HG02885 (cell line): ENCODE measurements at regions not wholly inside any gene's neighbourhood (a gene's known extent, or its start where the extent isn't known, plus 50 kb on each side); places are given as distances from the start of the nearest gene placed in this dataset.
A peak's percentile ranks its signal among the peaks of the same experiment; 100 is the strongest.
"Not testable (repeated sequence)": the region's sequence is repeated elsewhere in the genome, so short reads cannot be mapped to it uniquely, and the experiment has no call there.

Experiments
- ATAC-seq: cut with Tn5 transposase; IDR thresholded peaks from one replicate; pipeline ENCODE4 v1.9.1; 2021; ENCODE audit warnings: mild to moderate bottlenecking; ENCODE audit not compliant: unreplicated experiment, poor library complexity

DNA sequence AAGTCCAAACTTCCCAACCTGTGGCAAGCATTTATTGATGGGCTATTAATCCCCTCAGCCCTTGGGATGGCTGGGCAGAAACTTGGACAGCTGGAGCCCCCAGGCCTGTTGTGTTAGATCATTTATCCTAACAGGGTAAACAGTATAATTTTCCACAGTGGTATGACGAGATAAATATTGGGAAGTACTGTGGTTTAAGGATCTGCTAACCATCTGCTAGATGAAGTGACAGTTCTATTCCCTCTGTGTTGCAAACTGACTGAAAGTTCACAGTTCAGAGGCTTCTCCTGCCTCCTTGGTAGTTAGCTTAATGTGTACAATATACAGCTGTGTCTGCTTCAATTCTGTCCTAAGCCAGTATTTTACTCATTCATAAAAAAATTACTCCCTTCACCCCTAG is 127.5 kb upstream of the CHODL start:
- no peak for ATAC-seq

GRCh38 chr21:18114810-18115209 is 129.8 kb upstream of the CHODL start:
- ATAC-seq: no peak

GRCh38 chr21:18104802-18105201 is 139.8 kb upstream of the CHODL start:
- ATAC-seq: no peak

GRCh38 chr21:18096413-18096812 is 148.2 kb upstream of the CHODL start:
- not testable (repeated sequence) for ATAC-seq

DNA sequence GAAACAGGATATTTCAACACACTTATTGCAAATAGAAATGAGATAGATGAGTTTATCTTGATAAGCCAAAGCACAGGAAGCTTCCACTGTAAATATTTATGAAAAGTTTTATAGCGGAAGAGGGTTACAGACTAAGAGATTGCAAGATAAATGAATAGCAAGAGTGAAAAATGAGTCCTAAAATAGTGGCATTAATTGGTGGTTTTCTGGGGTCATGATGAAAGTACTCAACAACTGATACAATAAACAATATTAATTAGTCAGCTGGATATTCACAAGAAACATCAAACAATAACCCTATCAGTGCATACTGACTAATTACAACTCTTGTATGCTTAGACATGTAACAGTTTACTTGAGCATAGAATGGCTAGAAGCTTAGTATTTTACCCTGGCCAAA is 154.8 kb upstream of the CHODL start:
- no peak for ATAC-seq

- ATAC-seq: no peak
Observed at GRCh38 chr21:18070392-18070791, 174.2 kb upstream of the CHODL start.

GRCh38 chr21:18069875-18070274 is 174.8 kb upstream of the CHODL start:
- ATAC-seq: no peak

DNA sequence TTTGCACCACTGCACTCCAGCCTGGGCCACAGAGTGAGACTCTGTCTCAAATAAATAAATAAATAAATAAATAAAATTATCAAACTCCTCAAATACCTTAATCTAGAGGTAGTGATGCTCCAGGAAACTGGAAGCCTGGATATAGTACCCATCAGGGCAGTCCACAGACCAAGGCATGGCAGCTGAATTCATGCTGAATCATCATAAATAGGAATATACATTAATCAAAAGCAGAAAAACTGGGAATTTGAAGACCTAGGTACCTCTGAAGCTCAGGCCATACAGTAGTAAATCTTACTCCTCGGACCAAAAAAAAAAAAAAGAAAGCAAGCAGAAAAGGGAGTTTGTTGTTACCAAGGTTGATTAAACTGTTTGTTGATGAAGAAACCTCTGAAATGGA is 184.2 kb upstream of the CHODL start:
- no peak for ATAC-seq

DNA sequence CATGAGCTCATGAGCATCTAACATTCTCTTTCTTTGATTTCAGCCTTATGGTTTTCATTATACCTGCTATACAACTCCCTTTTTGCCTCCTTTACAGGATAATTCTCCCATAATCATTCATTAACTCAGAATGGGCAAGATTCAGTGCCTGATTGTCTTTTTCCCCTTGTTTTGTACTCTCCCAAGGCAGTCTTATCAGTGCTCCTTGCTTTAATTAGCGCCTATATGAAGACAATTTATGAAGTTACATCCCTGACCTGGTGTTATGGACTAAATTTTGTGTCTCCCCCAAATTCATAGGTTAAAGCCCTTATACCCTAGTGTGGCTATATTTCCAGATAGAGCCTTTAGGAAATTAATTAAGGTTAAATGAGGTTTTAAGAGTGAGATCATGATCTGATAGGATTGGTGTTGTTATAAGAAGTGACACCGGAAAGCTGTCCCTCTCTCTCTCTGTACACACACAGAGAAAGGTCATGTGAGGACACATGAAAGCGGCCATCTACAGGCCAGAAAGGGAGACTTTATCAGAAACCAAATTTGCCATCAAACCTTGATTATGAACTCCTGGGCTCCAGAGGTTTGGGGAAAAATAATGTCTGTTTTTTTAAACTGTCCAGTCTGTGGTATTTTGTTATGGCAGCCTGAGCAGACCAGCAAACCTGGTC is 185.8 kb upstream of the CHODL start:
- no peak for ATAC-seq

- no peak for ATAC-seq
Observed at GRCh38 chr21:18053151-18053550, 191.5 kb upstream of the CHODL start.

DNA sequence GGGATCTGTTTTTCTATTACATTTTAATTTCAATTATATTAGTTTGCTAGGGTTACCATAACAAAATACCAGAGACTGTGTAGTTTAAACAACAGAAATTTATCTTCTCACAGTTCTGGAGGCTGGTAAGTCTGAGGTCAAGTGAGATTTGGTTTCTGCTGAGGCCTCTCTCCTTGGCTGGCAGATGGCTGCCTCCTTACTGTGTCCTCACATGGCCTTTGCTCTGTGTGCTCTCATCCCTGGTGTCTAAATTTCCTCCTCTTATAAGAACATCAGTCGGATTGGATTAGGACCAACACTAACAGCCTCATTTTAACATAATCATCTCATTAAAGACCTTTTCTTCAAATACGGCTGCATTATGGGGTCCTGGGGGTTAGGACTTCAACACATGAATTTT is 195.2 kb upstream of the CHODL start:
- ATAC-seq: no peak

DNA sequence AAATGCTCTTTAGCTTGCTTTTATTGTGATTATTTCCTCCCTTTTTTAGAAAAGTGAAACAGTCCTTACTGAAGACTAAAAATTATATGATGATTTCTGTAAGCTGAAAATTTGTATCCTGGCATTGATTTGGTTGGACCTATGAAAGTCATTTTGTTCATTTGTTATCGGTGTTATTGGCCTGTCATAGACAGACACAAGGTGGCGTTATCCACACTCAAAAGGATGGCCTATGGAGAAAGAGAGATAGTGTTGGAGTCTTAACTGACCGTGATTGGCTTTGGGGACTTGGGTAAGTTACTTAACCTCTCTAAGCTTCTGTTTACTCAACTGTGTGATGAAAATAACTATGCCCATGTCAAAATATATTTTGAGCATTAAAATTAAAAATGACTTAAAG is 203.6 kb upstream of the CHODL start:
- ATAC-seq: no peak

DNA sequence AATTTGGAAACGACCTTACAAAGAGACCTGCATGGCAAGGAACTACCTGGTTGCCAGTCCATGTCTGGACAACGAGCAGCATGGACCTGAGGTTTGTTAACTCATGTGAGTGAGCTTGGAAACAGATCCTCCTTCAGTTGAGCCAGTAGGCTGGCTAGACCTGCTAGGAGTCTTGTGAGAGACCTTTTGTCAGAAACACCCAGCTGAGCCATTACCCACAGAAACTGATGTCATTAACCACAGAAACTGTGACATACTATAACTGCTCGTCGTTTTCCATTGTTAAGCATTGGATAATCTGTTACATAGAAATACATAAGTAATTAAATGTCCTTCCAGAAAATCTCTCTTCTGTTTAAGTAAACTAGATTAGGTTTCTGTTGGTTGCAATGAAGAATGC is 211.1 kb upstream of the C21orf91 start:
- ATAC-seq: peak; percentile 85

GRCh38 chr21:18026359-18026758 is 207.2 kb upstream of the C21orf91 start:
- ATAC-seq: no peak

DNA sequence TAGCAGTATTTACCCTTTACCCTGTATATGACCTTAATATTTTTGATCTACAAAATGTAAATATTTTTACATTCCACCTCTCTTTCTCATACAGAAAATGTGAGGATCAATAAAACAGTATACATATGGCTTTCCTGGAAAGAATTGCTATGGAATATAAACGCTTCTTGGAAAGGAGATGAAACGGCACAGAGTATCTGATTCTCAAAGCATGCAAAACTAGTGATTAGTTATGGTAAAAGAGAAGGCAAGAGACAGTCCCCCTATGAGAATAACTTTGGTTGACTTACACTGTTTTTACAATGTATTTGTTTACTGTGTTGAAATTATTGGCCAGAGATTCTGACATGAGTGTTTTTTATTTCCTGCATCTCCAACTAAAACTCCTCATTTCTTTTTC is 204.6 kb upstream of the C21orf91 start:
- no peak for ATAC-seq

DNA sequence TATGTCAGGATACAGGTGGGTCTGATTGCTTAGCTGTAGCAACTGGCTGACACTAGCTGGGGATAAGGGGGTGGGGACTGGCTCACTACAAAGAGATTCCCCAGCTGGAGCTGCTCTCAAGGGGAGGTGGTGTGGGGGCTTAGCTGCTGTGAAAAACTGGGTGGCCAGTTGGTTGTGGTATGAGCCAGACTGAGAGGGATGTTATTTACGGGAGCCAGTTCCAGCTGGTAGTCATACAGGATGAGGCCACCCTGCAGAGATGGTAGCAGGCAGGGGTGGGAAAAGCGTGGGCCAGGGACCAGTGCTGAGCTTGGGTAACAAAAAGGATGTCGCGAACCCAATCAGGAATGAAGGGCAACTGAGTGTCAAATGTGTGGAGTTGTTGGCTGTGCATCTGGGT is 204.0 kb upstream of the C21orf91 start:
- no peak for ATAC-seq

DNA sequence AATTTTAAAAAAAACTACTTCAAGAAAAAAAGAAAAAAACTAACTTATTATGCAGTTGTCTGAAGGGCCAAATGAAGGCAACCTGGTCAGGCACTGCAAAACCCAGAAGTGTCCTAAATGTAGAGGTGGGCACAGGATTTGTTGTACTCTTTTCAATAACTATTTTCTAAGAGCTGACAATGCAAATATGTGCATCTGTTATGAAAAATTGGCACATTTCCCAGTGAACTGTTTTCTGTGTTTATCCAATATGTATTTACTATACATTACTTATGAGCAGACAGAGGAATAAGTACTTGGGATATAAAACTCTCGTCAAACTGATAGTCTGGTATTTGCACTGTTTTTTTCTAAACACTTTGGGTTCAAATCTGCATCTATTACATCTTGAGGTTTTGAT is 188.0 kb upstream of the C21orf91 start:
- ATAC-seq: no peak

DNA sequence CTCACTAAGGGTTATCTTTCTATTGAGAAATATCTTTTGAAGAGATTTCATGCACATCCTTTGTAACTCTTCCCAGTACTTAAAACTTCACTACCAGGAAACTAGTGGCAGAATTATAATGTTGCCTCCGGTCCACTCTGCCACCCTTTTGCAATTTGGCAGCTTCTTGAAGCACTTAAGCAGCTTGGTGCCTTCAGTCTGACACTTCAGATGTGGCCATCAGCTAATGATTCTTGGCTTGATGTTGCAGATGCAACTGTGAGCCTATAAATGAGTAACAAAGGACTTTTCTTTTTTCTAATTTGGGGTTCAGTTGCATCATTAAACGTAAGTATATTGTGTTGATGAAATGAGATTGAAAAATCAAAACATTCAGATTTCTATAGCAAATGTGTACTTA is 187.5 kb upstream of the C21orf91 start:
- no peak for ATAC-seq

DNA sequence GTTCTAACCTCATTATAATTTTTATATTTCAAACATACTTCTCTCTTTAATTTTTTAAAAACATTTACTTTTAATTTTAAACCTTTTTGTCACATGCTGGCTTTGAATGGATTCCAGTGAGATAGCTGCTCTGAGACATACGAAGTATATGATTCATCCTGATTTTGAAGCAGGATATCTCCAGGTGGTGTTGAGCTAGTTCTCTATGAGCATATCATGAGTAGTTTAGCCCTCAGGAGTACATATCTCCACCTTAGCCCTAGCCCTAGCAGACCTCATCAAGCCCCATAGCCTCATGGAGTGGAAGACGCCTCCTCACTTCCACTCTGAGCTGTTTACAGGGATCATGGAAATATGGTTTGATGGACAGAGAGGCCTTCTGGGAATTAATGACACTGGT is 183.2 kb upstream of the C21orf91 start:
- ATAC-seq: no peak

- no peak for ATAC-seq
Observed at GRCh38 chr21:18000981-18001686, 182.0 kb upstream of the C21orf91 start.

GRCh38 chr21:17998599-17998998 is 179.4 kb upstream of the C21orf91 start:
- ATAC-seq: not testable (repeated sequence)

DNA sequence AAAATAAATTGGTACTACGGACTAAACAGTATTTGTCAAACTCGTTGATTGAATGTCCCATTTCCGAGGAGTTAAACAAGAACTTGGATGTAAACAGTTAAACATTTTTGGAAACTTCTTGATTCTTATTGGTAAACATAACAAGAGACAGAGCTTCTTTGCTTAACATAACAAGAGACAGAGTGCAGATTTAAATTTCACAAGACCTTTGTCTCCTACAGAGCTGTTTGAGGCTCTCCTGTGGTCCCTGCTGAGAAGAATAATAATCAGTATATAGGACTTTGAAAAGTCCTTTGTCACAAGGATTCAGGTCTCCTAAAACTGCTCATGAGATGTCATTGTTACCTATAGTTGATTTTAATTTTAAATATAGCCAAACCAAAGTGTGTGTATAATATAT is 170.6 kb upstream of the C21orf91 start:
- no peak for ATAC-seq
